K562 (cell line): ENCODE measurements at regions not wholly inside any gene's neighbourhood (a gene's known extent, or its start where the extent isn't known, plus 50 kb on each side); places are given as distances from the start of the nearest gene placed in this dataset.

Experiments
- ATAC-seq: fragments of 200-7000 bp; cut with Tn5 transposase; 3 replicates; pipeline ENCODE4 v1.9.1; 2020; ENCODE audit warnings: moderate library complexity
- BruUV-seq: library from RNA; stranded (reverse); fragments of 400-500 nt; replicated peaks from 2 replicates; lab custom pipeline; 2021; lab: Mats Ljungman, UMichigan
- CTCF ChIA-PET: fragments of 300-600 bp; formaldehyde crosslinking; extraction: SDS; loops from one replicate; lab custom pipeline; 2021; ENCODE audit warnings: low intra/inter-chr PET ratio; lab: Yijun Ruan, JAX
- POLR2A ChIA-PET: fragments of 300-600, 350-650 bp; sonication (Branson Sonifier 250); formaldehyde crosslinking; extraction: SDS; loops from one replicate; lab custom pipeline; 2021; ENCODE audit warnings: antibody characterized with exemption, inconsistent platforms; lab: Yijun Ruan, JAX
- DNase-seq, 4 experiments: peaks; one replicate each; pipeline versions ENCODE4 v3.0.0 to v3.0.0-alpha.2; 2011 to 2018; ENCODE audit warnings: low spot score in 3 of 4, mixed read lengths in 3 of 4; ENCODE audit errors: extremely low read depth in 1 of 4
- FAIRE-seq: peaks from 2 replicates; lab custom pipeline; 2011; peaks lifted over from hg19 to GRCh38; lab: Jason Lieb, UNC
- H2AFZ ChIP-seq: 2 replicates; pipeline ENCODE4 v1.6.0; 2011; ENCODE audit warnings: low read depth, low read length, control low read depth, inconsistent platforms
- H3K27ac ChIP-seq: fragments of 200-600 bp; 3 replicates; pipeline ENCODE4 v1.8.0; 2011; ENCODE audit warnings: low read depth, mild to moderate bottlenecking, control low read depth, inconsistent platforms, low read length, moderate library complexity, mixed read lengths; ENCODE audit errors: extremely low read depth
- H3K27me3 ChIP-seq, 2 experiments: fragments of 300-600 bp in 1 of 2; 2 replicates in 1 of 2; 3 replicates in 1 of 2; pipeline versions ENCODE4 v1.6.0 to v1.8.0; 2011; ENCODE audit warnings: inconsistent platforms in 2 of 2, low read length in 2 of 2, mild to moderate bottlenecking in 1 of 2, mixed read lengths in 1 of 2, moderate library complexity in 1 of 2; ENCODE audit not compliant: control insufficient read depth in 2 of 2, insufficient read depth in 2 of 2
- H3K36me3 ChIP-seq: fragments of 300-600 bp; 3 replicates; pipeline ENCODE4 v1.8.0; 2011; ENCODE audit warnings: mild to moderate bottlenecking, low read length, inconsistent platforms; ENCODE audit not compliant: control insufficient read depth, insufficient read depth
- H3K4me1 ChIP-seq, 2 experiments: fragments of 200-600 bp in 1 of 2; replicated peaks in 1 of 2; 2 replicates in 1 of 2; 3 replicates in 1 of 2; pipeline versions ENCODE4 v1.5.1 to v1.8.0; 2011; ENCODE audit warnings: inconsistent platforms in 2 of 2, low read length in 2 of 2, mild to moderate bottlenecking in 1 of 2, mixed read lengths in 1 of 2, moderate library complexity in 1 of 2; ENCODE audit not compliant: control insufficient read depth in 2 of 2, insufficient read depth in 2 of 2
- H3K4me2 ChIP-seq: 2 replicates; pipeline ENCODE4 v1.6.1; 2011; ENCODE audit warnings: low read length, control low read depth, inconsistent platforms, mixed read lengths; ENCODE audit not compliant: insufficient read depth
- H3K4me3 ChIP-seq: fragments of 200-600 bp; sonication (generic), shearing (Covaris generic); 2 replicates; pipeline ENCODE4 v1.5.1; 2016; ENCODE audit warnings: control low read depth, inconsistent platforms
- H3K79me2 ChIP-seq: fragments of 200-600 bp; 3 replicates; pipeline ENCODE4 v1.8.0; 2011; ENCODE audit warnings: low read length, inconsistent platforms; ENCODE audit not compliant: control insufficient read depth, insufficient read depth
- H3K9ac ChIP-seq, 2 experiments: 2 replicates each; pipeline versions ENCODE4 v1.6.0 to v1.6.1; 2011; ENCODE audit warnings: low read depth in 2 of 2, low read length in 2 of 2, control low read depth in 1 of 2, inconsistent platforms in 1 of 2, mild to moderate bottlenecking in 1 of 2, mixed read lengths in 1 of 2; ENCODE audit not compliant: insufficient read depth in 1 of 2
- H3K9me1 ChIP-seq: one replicate; pipeline ENCODE4 v1.6.0; 2011; ENCODE audit warnings: inconsistent platforms, mild to moderate bottlenecking, low read length, moderate library complexity; ENCODE audit not compliant: control insufficient read depth, insufficient read depth
- H3K9me3 ChIP-seq: replicated peaks from 2 replicates; pipeline ENCODE4 v1.5.1; 2011; ENCODE audit warnings: low read depth, low read length, inconsistent platforms; ENCODE audit not compliant: control insufficient read depth, insufficient read depth
- H4K20me1 ChIP-seq: replicated peaks from 2 replicates; pipeline ENCODE4 v1.6.1; 2011; ENCODE audit warnings: low read length, inconsistent platforms, mixed read lengths; ENCODE audit not compliant: control insufficient read depth, insufficient read depth
- ZNF77 ChIP-seq: fragments of 250-450 bp; sonication (Bioruptor Pico); IDR thresholded peaks from 2 replicates; pipeline ENCODE4 v1.5.0; 2020
- WGBS: fragments of 100-300 bp; shearing (Covaris generic); methylation state at CpG from one replicate; pipeline ENCODE4 v1.1.6; 2016; ENCODE audit warnings: low coverage, mixed read lengths; ENCODE audit not compliant: insufficient coverage; ENCODE audit errors: missing lambda C conversion rate; 5-methylcytosine and 5-hydroxymethylcytosine counted together
- in situ Hi-C: fragments of 300-500 bp; cut with MboI; formaldehyde crosslinking; loops from 4 replicates; pipeline ENCODE4 v1.15.0; 2018; ENCODE audit warnings: inconsistent platforms, mixed read lengths
- intact Hi-C: fragments of 100-400 bp; cut with micrococcal nuclease; formaldehyde crosslinking; loops from 2 replicates; pipeline ENCODE4 v1.14.2; 2022
- TF ChIP-seq, protein P1 (sequence below): fragments of 450-650 bp; formaldehyde crosslinking; IDR thresholded peaks from 2 replicates; pipeline ENCODE4 v1.4.0; 2020; ENCODE audit warnings: mild to moderate bottlenecking
- TF ChIP-seq, protein P2 (sequence below): fragments of 450-650 bp; formaldehyde crosslinking; IDR thresholded peaks from 2 replicates; pipeline ENCODE4 v1.4.0; 2020; ENCODE audit warnings: mild to moderate bottlenecking, moderate library complexity

DNA sequence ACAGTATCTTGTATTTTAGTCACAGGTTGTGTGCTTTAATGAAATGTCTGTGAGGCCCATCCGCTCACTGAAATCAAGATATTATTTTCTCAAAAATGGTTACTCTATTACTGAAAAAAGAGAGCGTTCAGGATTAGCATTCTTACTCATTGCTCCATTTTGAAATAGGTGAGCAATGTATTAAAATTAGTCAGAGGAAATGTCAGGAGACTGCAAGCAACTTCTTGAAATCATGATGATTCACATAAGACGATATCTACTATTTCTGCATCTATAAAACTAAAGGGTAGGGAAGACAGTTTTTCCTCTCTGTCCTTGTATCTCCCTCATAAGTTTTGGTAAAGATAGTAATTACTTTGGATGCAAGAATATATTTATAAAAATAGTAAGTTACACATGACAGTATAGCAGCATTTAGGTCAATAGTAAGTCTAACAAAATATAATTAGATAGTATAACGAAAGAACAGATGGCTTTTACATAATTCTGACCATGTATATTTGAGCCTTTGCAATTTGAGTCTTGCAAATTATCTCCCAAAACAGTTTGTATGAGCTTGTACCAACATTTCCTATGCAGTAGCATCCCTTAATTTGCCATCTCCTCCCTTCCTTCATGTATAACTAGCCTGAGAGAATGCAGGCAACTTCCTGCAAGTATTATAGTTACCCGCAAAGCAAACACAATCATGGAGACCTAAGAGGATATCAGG, 937.8 kb downstream of the PCDH7 start:
- Histone ChIP-seq H3K79me2 (no peaks in the 10 kb centered on the region), H3K4me2 (no peak overlapping the region), H4K20me1 (no peaks in the 10 kb centered on the region), H3K27ac (no peak overlapping the region), H3K4me1 (no peaks in the 10 kb centered on the region), H3K4me3 (no peak overlapping the region), H3K36me3 (no peaks in the 10 kb centered on the region), H3K27me3 (no peaks in the 10 kb centered on the region), H3K9me3 (no peaks in the 10 kb centered on the region), H3K9ac (no peak overlapping the region), H2AFZ (no peak overlapping the region), H3K9me1 (no peaks in the 10 kb centered on the region)
- intact Hi-C loops (no loop called here), in situ Hi-C loops (no loop called here)
- FAIRE-seq: no peak
- BruUV-seq: no TSS peak
- WGBS: 8% methylated on average over 5 of the region's 5 CpGs
- CTCF ChIA-PET: no interaction called here
- DNase-seq: no peak
- TF ChIP-seq, protein P1, sequence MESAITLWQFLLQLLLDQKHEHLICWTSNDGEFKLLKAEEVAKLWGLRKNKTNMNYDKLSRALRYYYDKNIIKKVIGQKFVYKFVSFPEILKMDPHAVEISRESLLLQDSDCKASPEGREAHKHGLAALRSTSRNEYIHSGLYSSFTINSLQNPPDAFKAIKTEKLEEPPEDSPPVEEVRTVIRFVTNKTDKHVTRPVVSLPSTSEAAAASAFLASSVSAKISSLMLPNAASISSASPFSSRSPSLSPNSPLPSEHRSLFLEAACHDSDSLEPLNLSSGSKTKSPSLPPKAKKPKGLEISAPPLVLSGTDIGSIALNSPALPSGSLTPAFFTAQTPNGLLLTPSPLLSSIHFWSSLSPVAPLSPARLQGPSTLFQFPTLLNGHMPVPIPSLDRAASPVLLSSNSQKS: no peak
- no peak for TF ChIP-seq ZNF77 (CRISPR knock-in tag)
- no peak for ATAC-seq
- POLR2A ChIA-PET: no interaction called here

DNA sequence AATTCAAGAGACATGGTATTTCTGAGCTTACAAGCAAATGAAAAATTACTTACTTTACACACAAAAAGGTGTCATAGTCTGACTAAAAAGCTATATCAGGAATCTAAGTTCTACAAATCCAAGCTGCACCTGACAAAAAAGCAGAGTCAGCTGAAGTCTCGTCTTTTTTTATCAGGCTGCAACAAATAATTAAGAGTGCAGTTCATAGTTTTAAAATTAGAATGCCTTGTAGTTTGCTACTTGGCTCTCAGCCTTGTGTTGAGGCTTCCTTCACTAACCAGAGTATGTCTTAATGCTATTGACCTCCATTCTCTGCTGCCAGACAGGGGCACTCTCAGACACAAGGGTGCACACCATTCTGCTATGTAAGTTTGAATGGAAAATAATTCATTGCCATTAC, 940.7 kb downstream of the PCDH7 start:
- CTCF ChIA-PET: no interaction called here
- FAIRE-seq: no peak

More for the DNA sequence above, 940.7 kb downstream of the PCDH7 start:
- Histone ChIP-seq H3K4me3 (no peak overlapping the region), H3K27me3 (no peaks in the 10 kb centered on the region), H3K27ac (no peak overlapping the region), H3K9me1 (no peaks in the 10 kb centered on the region), H4K20me1 (no peaks in the 10 kb centered on the region), H3K79me2 (no peaks in the 10 kb centered on the region), H3K36me3 (no peaks in the 10 kb centered on the region), H3K9me3 (no peaks in the 10 kb centered on the region), H3K9ac (no peak overlapping the region), H3K4me2 (no peak overlapping the region), H3K4me1 (no peaks in the 10 kb centered on the region), H2AFZ (no peak overlapping the region)
- intact Hi-C loops (no loop called here), in situ Hi-C loops (no loop called here)
- POLR2A ChIA-PET: no interaction called here
- ATAC-seq (no peak), DNase-seq (no peak)
- TF ChIP-seq, protein P2, sequence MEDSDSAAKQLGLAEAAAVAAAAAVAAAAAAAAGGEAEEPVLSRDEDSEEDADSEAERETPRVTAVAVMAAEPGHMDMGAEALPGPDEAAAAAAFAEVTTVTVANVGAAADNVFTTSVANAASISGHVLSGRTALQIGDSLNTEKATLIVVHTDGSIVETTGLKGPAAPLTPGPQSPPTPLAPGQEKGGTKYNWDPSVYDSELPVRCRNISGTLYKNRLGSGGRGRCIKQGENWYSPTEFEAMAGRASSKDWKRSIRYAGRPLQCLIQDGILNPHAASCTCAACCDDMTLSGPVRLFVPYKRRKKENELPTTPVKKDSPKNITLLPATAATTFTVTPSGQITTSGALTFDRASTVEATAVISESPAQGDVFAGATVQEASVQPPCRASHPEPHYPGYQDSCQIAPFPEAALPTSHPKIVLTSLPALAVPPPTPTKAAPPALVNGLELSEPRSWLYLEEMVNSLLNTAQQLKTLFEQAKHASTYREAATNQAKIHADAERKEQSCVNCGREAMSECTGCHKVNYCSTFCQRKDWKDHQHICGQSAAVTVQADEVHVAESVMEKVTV (CRISPR knock-in tag): no peak
- 0% methylated on average over 1 of the region's 1 CpG for WGBS
- BruUV-seq: no TSS peak
